Suprapubic skin (tissue), 4 donors: ENCODE measurements at regions not wholly inside any gene's neighbourhood (a gene's known extent, or its start where the extent isn't known, plus 50 kb on each side); places are given as distances from the start of the nearest gene placed in this dataset.

ENCODE experiments used
- CTCF ChIP-seq, 2 donors: fragments of 200-600 bp in 1 of 2; fragments of 450-650 bp in 1 of 2; sonication (generic) in 1 of 2; IDR thresholded peaks; one replicate each; pipeline ENCODE4 v1.5.1; 2016 to 2019; ENCODE audit warnings: antibody characterized with exemption in 2 of 2, mild to moderate bottlenecking in 1 of 2, moderate library complexity in 1 of 2
- POLR2A ChIP-seq, 2 donors: fragments of 450-650 bp; IDR thresholded peaks; one replicate each; pipeline ENCODE4 v1.6.1; 2017; ENCODE audit warnings: antibody characterized with exemption in 2 of 2, mild to moderate bottlenecking in 2 of 2, moderate library complexity in 2 of 2
- POLR2AphosphoS5 ChIP-seq, 3 donors: sonication (generic); formaldehyde crosslinking; IDR thresholded peaks; one replicate each; pipeline ENCODE4 v1.6.1; 2017; ENCODE audit warnings: antibody characterized with exemption in 3 of 3

- TF ChIP-seq CTCF (IDR thresholded peaks at IDR 0.05) = no peak
- TF ChIP-seq POLR2A (IDR thresholded peaks at IDR 0.05) = no peak
- TF ChIP-seq POLR2AphosphoS5 (IDR thresholded peaks at IDR 0.05) = no peak
Measured at GRCh38 chr10:133019191-133019590, 68.5 kb upstream of the ADGRA1 start.
